NCI-H69 (cell line): ENCODE measurements at regions not wholly inside any gene's neighbourhood (a gene's known extent, or its start where the extent isn't known, plus 50 kb on each side); places are given as distances from the start of the nearest gene placed in this dataset.

Source experiments
- DNase-seq: peaks from one replicate; lab custom pipeline; 2025; lab: John Stamatoyannopoulos, UW

- DNase-seq = no peak
Measured at GRCh38 chr2:18889565-18890332, 300.4 kb upstream of the NT5C1B start.

- DNase-seq = no peak
Measured at GRCh38 chr2:18885457-18885856, 296.1 kb upstream of the NT5C1B start.

GRCh38 chr2:18883616-18884456 is 294.5 kb upstream of the NT5C1B start:
- no peak for DNase-seq

- no peak for DNase-seq
Measured at GRCh38 chr2:18871430-18871829, 282.1 kb upstream of the NT5C1B start.

GRCh38 chr2:18870307-18870706 is 280.9 kb upstream of the NT5C1B start:
- DNase-seq = no peak

- DNase-seq = no peak
Measured at GRCh38 chr2:18861951-18862350, 272.6 kb upstream of the NT5C1B start.

GRCh38 chr2:18860179-18860578 is 270.8 kb upstream of the NT5C1B start:
- DNase-seq = no peak

GRCh38 chr2:18856765-18857164 is 267.4 kb upstream of the NT5C1B start:
- no peak for DNase-seq

- no peak for DNase-seq
Measured at GRCh38 chr2:18855027-18855426, 265.7 kb upstream of the NT5C1B start.

GRCh38 chr2:18849841-18850578 is 260.6 kb upstream of the NT5C1B start:
- no peak for DNase-seq

- DNase-seq = no peak
Measured at GRCh38 chr2:18848646-18849045, 259.3 kb upstream of the NT5C1B start.

- no peak for DNase-seq
Measured at GRCh38 chr2:18845854-18846445, 256.6 kb upstream of the NT5C1B start.

GRCh38 chr2:18842836-18843235 is 253.5 kb upstream of the NT5C1B start:
- no peak for DNase-seq

- no peak for DNase-seq
Measured at GRCh38 chr2:18841248-18842150, 252.1 kb upstream of the NT5C1B start.

GRCh38 chr2:18837240-18837639 is 247.9 kb upstream of the NT5C1B start:
- no peak for DNase-seq

- DNase-seq = no peak
Measured at GRCh38 chr2:18836436-18836835, 247.1 kb upstream of the NT5C1B start.

- DNase-seq = no peak
Measured at GRCh38 chr2:18835787-18836186, 246.4 kb upstream of the NT5C1B start.

- DNase-seq = no peak
Measured at GRCh38 chr2:18834341-18834740, 245.0 kb upstream of the NT5C1B start.

GRCh38 chr2:18833941-18834340 is 244.6 kb upstream of the NT5C1B start:
- no peak for DNase-seq

GRCh38 chr2:18831916-18832510 is 242.6 kb upstream of the NT5C1B start:
- DNase-seq = no peak

- DNase-seq = no peak
Measured at GRCh38 chr2:18830962-18831361, 241.6 kb upstream of the NT5C1B start.
